NCI-H526 treated with DMSO at 0.1 percent for 48 hours (cell line): ENCODE measurements at regions not wholly inside any gene's neighbourhood (a gene's known extent, or its start where the extent isn't known, plus 50 kb on each side); places are given as distances from the start of the nearest gene placed in this dataset.

Experiments
- DNase-seq: peaks from one replicate; lab custom pipeline; 2025; lab: John Stamatoyannopoulos, UW

GRCh38 chr1:18429654-18430053 is 51.1 kb upstream of the KLHDC7A start:
- DNase-seq = peak; percentile 66
